ENCODE measurements at regions not wholly inside any gene's neighbourhood (a gene's known extent, or its start where the extent isn't known, plus 50 kb on each side); places are given as distances from the start of the nearest gene placed in this dataset.

DNA sequence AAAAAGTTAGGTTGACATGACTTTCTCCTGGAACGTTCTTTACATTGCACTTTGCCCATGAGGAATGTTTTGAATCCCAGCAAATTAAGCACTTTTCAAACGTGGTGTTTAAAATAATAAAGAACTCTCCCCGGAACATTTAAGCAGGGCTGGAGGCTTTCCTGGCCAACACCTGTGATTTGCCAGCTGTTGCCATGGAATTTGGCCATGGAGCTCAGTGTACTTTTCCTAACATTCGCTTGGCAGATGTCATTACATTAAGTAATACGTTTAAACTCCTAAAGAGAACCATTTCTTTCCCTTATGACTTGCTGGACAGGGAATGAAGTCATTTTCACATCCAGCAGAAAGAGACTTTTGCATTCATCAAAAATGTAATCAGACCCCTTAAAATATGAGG is 146.1 kb downstream of the GAS1 start:
- TF ChIP-seq, protein P1, sequence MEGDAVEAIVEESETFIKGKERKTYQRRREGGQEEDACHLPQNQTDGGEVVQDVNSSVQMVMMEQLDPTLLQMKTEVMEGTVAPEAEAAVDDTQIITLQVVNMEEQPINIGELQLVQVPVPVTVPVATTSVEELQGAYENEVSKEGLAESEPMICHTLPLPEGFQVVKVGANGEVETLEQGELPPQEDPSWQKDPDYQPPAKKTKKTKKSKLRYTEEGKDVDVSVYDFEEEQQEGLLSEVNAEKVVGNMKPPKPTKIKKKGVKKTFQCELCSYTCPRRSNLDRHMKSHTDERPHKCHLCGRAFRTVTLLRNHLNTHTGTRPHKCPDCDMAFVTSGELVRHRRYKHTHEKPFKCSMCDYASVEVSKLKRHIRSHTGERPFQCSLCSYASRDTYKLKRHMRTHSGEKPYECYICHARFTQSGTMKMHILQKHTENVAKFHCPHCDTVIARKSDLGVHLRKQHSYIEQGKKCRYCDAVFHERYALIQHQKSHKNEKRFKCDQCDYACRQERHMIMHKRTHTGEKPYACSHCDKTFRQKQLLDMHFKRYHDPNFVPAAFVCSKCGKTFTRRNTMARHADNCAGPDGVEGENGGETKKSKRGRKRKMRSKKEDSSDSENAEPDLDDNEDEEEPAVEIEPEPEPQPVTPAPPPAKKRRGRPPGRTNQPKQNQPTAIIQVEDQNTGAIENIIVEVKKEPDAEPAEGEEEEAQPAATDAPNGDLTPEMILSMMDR (IDR thresholded peaks at IDR 0.05; ENCODE audit: poor library complexity, severe bottlenecking) = no peak
- TF ChIP-seq POLR2AphosphoS5 (IDR thresholded peaks at IDR 0.05) (no peak), EZH2 (IDR thresholded peaks at IDR 0.05; ENCODE audit: borderline replicate concordance, insufficient read depth, low read length, poor library complexity, severe bottlenecking) (no peak), RAD21 (conservative IDR thresholded peaks at IDR 0.05) (no peak), EP300 (conservative IDR thresholded peaks at IDR 0.05; ENCODE audit: poor library complexity, severe bottlenecking) (no peak), TAF1 (IDR thresholded peaks at IDR 0.05; ENCODE audit: low read depth) (no peak), SMC3 (conservative IDR thresholded peaks at IDR 0.05; ENCODE audit: poor library complexity) (no peak)
- TF ChIP-seq, protein P2, sequence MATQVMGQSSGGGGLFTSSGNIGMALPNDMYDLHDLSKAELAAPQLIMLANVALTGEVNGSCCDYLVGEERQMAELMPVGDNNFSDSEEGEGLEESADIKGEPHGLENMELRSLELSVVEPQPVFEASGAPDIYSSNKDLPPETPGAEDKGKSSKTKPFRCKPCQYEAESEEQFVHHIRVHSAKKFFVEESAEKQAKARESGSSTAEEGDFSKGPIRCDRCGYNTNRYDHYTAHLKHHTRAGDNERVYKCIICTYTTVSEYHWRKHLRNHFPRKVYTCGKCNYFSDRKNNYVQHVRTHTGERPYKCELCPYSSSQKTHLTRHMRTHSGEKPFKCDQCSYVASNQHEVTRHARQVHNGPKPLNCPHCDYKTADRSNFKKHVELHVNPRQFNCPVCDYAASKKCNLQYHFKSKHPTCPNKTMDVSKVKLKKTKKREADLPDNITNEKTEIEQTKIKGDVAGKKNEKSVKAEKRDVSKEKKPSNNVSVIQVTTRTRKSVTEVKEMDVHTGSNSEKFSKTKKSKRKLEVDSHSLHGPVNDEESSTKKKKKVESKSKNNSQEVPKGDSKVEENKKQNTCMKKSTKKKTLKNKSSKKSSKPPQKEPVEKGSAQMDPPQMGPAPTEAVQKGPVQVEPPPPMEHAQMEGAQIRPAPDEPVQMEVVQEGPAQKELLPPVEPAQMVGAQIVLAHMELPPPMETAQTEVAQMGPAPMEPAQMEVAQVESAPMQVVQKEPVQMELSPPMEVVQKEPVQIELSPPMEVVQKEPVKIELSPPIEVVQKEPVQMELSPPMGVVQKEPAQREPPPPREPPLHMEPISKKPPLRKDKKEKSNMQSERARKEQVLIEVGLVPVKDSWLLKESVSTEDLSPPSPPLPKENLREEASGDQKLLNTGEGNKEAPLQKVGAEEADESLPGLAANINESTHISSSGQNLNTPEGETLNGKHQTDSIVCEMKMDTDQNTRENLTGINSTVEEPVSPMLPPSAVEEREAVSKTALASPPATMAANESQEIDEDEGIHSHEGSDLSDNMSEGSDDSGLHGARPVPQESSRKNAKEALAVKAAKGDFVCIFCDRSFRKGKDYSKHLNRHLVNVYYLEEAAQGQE (IDR thresholded peaks at IDR 0.05; ENCODE audit: borderline replicate concordance) = no peak

All from neural cell (in vitro differentiated cells).